GM21526 (cell line): ENCODE measurements at regions not wholly inside any gene's neighbourhood (a gene's known extent, or its start where the extent isn't known, plus 50 kb on each side); places are given as distances from the start of the nearest gene placed in this dataset.
"Not testable (repeated sequence)": the region's sequence is repeated elsewhere in the genome, so short reads cannot be mapped to it uniquely, and the experiment has no call there.

Experiments used
- ATAC-seq: cut with Tn5 transposase; IDR thresholded peaks from one replicate; pipeline ENCODE4 v1.9.1; 2021; ENCODE audit warnings: moderate library complexity; ENCODE audit not compliant: unreplicated experiment, low FRiP score

- not testable (repeated sequence) for ATAC-seq
These were observed 113.0 kb upstream of the CDH11 start for GRCh38 chr16:65234721-65235320.

GRCh38 chr16:65229191-65229662 lies 107.4 kb upstream of the CDH11 start:
- no peak for ATAC-seq

GRCh38 chr16:65227150-65227835 lies 105.4 kb upstream of the CDH11 start:
- no peak for ATAC-seq

- ATAC-seq, result no peak
These were observed 104.2 kb upstream of the CDH11 start for GRCh38 chr16:65226077-65226476.

- no peak for ATAC-seq
These were observed 103.6 kb upstream of the CDH11 start for GRCh38 chr16:65225488-65225887.

GRCh38 chr16:65224994-65225393 lies 103.1 kb upstream of the CDH11 start:
- ATAC-seq, result no peak

GRCh38 chr16:65224471-65224870 lies 102.6 kb upstream of the CDH11 start:
- no peak for ATAC-seq

GRCh38 chr16:65223335-65223734 lies 101.5 kb upstream of the CDH11 start:
- no peak for ATAC-seq

GRCh38 chr16:65222536-65222935 lies 100.7 kb upstream of the CDH11 start:
- no peak for ATAC-seq

GRCh38 chr16:65222049-65222448 lies 100.2 kb upstream of the CDH11 start:
- ATAC-seq, result no peak

- no peak for ATAC-seq
These were observed 97.9 kb upstream of the CDH11 start for GRCh38 chr16:65219786-65220185.

- no peak for ATAC-seq
These were observed 96.5 kb upstream of the CDH11 start for GRCh38 chr16:65218348-65218747.

GRCh38 chr16:65213866-65214595 lies 92.2 kb upstream of the CDH11 start:
- no peak for ATAC-seq

- ATAC-seq, result no peak
These were observed 90.9 kb upstream of the CDH11 start for GRCh38 chr16:65212791-65213190.

- no peak for ATAC-seq
These were observed 90.4 kb upstream of the CDH11 start for GRCh38 chr16:65212240-65212639.

GRCh38 chr16:65202461-65202860 lies 80.6 kb upstream of the CDH11 start:
- ATAC-seq, result no peak

GRCh38 chr16:65201511-65201910 lies 79.6 kb upstream of the CDH11 start:
- no peak for ATAC-seq

- ATAC-seq, result no peak
These were observed 79.0 kb upstream of the CDH11 start for GRCh38 chr16:65200857-65201256.

- no peak for ATAC-seq
These were observed 78.4 kb upstream of the CDH11 start for GRCh38 chr16:65200156-65200773.

- ATAC-seq, result no peak
These were observed 74.7 kb upstream of the CDH11 start for GRCh38 chr16:65196420-65197075.

GRCh38 chr16:65195998-65196397 lies 74.1 kb upstream of the CDH11 start:
- ATAC-seq, result no peak
